OCI-LY1 (cell line): ENCODE measurements at regions not wholly inside any gene's neighbourhood (a gene's known extent, or its start where the extent isn't known, plus 50 kb on each side); places are given as distances from the start of the nearest gene placed in this dataset.

Source experiments
- CTCF ChIP-seq: fragments of 200-600 bp; sonication (generic), shearing (Covaris generic); IDR thresholded peaks from 2 replicates; pipeline ENCODE4 v1.5.1; 2017; ENCODE audit warnings: mild to moderate bottlenecking, antibody characterized with exemption, low read length, moderate library complexity, mixed read lengths
- EZH2 ChIP-seq: fragments of 200-600 bp; sonication (generic), shearing (Covaris generic); IDR thresholded peaks from 2 replicates; pipeline ENCODE4 v1.8.0; 2017; ENCODE audit warnings: borderline replicate concordance, mixed run types, mild to moderate bottlenecking, antibody characterized with exemption, low read length, moderate library complexity, mixed read lengths

DNA sequence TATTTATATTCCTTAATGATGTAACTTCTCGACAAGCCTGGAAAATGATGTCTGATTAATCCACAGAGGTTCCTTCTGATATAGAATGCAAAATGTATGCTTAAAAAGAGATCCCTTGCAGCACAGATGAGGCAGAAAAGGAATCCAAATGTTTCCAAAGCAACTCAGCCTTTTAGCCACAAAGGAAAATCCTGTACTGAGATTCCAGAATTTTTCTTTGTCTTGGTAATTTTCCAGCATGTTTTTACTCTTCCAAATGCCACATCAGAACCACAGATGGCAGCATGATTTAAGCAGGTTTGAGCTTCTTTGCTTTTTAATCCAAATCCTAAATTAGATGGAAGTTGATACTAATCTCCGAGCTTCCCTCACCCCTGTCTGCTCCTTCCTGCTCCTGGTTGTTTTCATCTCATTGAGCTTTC lies 176.4 kb upstream of the PALMD start:
- no peak for TF ChIP-seq CTCF
- TF ChIP-seq EZH2, result no peak
